ENCODE measurements at regions not wholly inside any gene's neighbourhood (a gene's known extent, or its start where the extent isn't known, plus 50 kb on each side); places are given as distances from the start of the nearest gene placed in this dataset.

- no peak for TF ChIP-seq CBX3 (IDR thresholded peaks at IDR 0.05; ENCODE audit: low read depth)
- TF ChIP-seq POLR2A (IDR thresholded peaks at IDR 0.05; ENCODE audit: borderline replicate concordance, extremely low read depth, insufficient read depth, insufficient read length), result no peak
- TF ChIP-seq CTCF (IDR thresholded peaks at IDR 0.05 in 2 of 3, conservative IDR thresholded peaks at IDR 0.05 in 1 of 3; ENCODE audit: borderline replicate concordance in 1 of 3, insufficient read depth in 1 of 3, low read depth in 2 of 3, low read length in 2 of 3), result no peak
- TF ChIP-seq EZH2 (IDR thresholded peaks at IDR 0.05), result no peak
- TF ChIP-seq MAX (IDR thresholded peaks at IDR 0.05), result no peak
- no peak for TF ChIP-seq POLR2AphosphoS5 (IDR thresholded peaks at IDR 0.05; ENCODE audit: low read depth, low read length)
Observed at GRCh38 chr5:107056278-107056677, 614.5 kb downstream of the EFNA5 start.

Measured in HCT116 (cell line).